Stimulated activated CD8-positive, alpha-beta memory T cell treated with anti-CD3 and anti-CD28 coated beads, Interleukin-7, amount 100 ng/mL, for 1 hour (primary cell): ENCODE measurements at regions not wholly inside any gene's neighbourhood (a gene's known extent, or its start where the extent isn't known, plus 50 kb on each side); places are given as distances from the start of the nearest gene placed in this dataset.
"Not testable (repeated sequence)": the region's sequence is repeated elsewhere in the genome, so short reads cannot be mapped to it uniquely, and the experiment has no call there.

Experiments used
- DNase-seq, 2 donors: peaks; one replicate each; pipeline ENCODE4 v3.0.0-alpha.2; 2020; ENCODE audit warnings: low read depth in 2 of 2

- DNase-seq, result no peak
These were observed 91.5 kb upstream of the MLN start for GRCh38 chr6:33895296-33895695.

- no peak for DNase-seq
These were observed 90.6 kb upstream of the MLN start for GRCh38 chr6:33894438-33894837.

GRCh38 chr6:33892581-33893346 is 89.0 kb upstream of the MLN start:
- DNase-seq, result no peak

- no peak for DNase-seq
These were observed 84.9 kb upstream of the MLN start for GRCh38 chr6:33888664-33889200.

GRCh38 chr6:33888183-33888582 is 84.4 kb upstream of the MLN start:
- DNase-seq, result no peak

GRCh38 chr6:33886673-33887144 is 82.9 kb upstream of the MLN start:
- no peak for DNase-seq

DNA sequence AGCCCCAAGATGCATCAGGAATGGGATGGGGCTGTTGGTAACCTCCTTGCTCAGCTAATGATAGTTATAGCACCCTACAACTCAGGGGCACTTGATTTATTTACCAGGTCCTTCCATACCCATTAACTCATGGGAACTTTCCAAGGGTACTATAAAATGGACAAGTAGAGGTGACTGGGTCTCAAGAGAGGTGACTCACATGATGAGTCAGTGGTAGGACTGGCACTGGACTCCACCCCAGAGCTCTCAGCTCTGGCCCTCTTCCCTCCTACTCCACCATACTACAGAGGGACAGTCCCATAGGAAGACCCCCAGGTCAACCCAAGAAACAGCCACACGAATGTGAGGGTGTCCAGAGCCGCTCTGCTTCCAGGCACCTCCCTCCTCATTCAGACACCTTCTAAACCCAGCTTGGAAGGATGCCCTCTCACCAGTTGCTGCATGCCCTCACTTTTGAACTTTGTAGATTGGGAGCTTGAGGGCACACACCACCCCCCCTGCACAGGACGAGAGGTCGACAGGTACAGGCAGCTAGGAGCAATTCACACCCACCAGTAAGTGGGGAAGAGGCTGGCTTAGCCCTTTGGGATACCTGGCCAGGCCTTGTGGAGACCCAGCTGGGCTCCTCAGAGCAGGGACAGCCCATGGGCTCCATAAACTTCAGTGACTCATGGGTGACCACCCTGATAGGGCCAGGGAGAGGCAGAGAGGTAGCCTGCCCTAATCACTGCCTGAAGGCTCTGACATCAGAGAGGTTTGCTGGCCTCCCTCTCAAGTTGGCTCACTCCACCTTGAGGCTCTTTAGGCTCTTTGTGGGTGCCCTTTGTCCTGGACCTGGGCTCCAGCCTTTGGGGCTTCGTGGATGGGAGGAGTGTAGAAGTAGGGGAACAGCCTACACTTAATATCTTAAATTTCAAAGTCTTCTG is 81.6 kb upstream of the MLN start:
- no peak for DNase-seq

DNA sequence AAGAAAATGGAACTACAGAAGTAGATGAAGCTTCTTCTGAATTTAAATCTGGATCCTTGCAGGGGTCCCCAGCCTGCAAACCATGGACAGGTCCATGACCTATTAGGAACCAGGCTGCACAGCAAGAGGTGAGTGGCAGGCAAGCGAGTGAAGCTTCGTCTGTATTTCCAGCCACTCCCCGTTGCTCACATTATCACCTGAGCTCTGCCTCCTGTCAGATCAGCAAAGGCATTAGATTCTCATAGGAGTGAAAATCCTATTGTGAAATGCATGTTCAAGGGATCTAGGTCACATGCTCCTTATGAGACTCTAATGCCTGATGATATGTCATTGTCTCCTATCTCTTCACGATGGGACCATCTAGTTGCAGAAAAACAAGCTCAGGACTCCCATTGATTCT is 79.8 kb upstream of the MLN start:
- not testable (repeated sequence) for DNase-seq

DNA sequence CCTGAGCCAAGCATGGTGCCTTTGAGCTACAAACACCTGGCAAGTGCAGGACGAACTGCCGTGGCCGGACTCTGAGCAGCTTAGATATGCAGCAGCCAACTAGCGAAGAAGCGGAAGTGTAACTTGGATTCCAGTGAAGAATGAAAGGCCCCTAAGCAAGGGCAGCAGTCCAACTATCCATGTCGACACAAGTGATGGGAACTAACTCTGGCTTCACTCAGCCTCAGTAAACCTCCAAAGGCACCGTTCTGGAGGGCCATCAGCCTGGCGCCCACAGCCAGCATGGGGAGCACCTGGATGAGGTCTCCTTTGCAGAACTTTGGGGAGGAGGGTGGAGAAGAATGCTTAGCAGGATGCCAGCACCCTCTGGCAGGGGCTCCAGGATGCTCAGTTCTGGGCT is 78.4 kb upstream of the MLN start:
- no peak for DNase-seq

DNA sequence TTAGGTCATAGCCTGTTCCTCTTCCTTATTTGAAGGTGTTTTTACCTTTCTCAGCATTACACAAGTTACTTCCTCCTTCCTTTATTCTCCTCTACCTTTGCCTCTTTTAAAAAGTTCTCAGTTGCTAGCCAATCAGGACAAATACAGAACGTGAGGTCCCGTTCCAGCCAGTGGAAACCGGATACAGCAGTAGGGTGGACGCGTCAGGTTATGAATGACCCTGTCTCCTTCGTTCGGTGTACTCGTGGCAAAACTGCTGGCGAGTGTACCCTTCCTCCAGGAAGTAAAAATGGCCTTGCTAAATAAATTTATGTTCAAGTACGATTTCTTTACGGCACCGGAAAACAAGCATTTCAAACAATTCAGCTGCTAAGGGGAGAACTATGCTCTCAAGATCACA is 77.0 kb upstream of the MLN start:
- DNase-seq, result no peak

DNA sequence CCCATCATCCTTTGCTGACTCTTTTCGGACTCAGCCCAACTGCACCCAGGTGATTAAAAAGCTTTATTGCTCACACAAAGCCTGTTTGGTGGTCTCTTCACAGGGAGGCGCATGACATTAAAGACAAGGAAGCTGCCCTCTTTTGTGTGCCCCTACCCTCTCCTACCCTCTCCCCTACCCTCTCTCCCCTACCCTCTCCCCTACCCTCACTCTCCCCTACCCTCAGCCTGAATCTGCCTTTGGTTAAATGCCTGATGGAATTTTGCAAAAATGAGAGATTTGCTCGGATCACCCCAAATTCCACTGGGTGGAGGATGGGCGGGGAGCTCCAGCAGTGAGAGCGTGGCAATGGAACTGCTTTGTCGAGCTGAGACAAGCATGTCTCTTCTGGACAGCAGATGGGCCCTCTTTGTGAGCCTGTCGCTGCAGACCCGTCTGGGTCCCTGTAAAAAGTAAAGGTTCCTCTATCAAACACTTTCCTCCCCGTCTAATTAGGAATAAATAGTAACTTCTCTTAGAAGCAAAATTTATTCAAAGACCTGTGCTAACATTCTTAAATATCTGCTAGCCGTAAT is 76.4 kb upstream of the MLN start:
- DNase-seq, result no peak

GRCh38 chr6:33878562-33878961 is 74.8 kb upstream of the MLN start:
- DNase-seq, result no peak

- no peak for DNase-seq
These were observed 74.3 kb upstream of the MLN start for GRCh38 chr6:33877982-33878535.

GRCh38 chr6:33875696-33876095 is 71.9 kb upstream of the MLN start:
- no peak for DNase-seq

DNA sequence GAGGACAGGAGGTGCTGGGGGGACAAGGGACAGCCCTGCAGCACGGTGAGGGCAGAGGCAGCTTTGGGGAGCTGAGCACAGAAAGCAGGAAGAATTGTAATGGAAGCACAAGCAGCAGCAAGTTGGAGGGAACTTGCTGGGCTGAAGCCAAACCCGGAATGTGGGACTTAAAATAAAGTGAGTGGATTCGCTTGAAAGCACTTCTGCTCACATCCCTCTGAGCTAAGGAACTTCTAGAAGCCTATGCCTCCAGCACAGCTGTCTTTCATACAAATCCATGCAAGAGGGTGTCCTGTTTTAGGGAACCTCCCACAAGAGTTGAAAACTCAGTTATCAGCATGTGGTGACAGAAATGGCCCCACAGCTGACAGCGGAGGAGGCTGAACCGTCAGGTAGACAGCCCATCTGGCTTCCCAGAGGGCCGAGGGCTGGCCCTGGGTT is 71.4 kb upstream of the MLN start:
- DNase-seq, result no peak

GRCh38 chr6:33874136-33874760 is 70.4 kb upstream of the MLN start:
- DNase-seq, result no peak

GRCh38 chr6:33872761-33873160 is 69.0 kb upstream of the MLN start:
- DNase-seq, result no peak

GRCh38 chr6:33869826-33870423 is 66.1 kb upstream of the MLN start:
- DNase-seq, result no peak

DNA sequence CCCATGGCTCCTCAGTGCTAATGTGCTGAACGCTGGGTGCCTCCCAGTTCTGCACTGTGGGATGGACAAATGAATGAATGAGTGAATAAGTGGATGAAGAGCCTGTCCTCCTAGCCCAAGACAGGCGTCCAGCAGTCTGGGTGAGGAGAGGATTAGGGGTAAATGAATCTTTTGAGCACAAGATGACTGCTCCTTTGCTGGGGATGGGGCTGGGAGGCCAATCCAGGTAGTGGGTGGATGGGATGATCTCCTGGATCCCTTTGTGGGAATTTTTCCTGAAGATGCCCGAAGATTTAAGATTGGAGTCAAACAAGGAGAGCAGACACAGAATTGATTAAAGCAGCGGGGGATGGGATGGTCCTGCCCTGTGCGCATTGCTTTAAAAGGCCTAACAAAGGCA is 65.3 kb upstream of the MLN start:
- DNase-seq, result no peak

DNA sequence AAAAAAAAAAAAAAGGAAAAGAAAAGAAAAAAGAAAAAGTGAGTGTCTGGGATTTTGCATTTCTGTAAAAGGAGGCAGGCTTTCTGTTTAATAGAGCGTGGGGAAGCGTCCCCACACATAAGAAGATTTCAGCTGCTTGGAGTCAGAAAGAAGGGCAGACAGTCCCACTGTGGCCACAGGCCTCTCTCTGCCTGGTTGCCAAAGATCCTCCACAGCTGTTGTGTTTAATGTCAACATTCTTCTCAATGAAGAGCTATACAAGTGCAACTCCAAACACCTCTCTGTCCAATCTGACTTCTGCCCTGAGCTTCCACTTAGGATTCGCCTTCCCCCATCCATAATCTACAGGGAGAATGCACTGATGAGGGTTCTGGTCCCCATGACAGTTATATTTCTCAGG is 64.3 kb upstream of the MLN start:
- no peak for DNase-seq

GRCh38 chr6:33865478-33866077 is 61.8 kb upstream of the MLN start:
- no peak for DNase-seq
